ENCODE measurements at regions not wholly inside any gene's neighbourhood (a gene's known extent, or its start where the extent isn't known, plus 50 kb on each side); places are given as distances from the start of the nearest gene placed in this dataset.

DNA sequence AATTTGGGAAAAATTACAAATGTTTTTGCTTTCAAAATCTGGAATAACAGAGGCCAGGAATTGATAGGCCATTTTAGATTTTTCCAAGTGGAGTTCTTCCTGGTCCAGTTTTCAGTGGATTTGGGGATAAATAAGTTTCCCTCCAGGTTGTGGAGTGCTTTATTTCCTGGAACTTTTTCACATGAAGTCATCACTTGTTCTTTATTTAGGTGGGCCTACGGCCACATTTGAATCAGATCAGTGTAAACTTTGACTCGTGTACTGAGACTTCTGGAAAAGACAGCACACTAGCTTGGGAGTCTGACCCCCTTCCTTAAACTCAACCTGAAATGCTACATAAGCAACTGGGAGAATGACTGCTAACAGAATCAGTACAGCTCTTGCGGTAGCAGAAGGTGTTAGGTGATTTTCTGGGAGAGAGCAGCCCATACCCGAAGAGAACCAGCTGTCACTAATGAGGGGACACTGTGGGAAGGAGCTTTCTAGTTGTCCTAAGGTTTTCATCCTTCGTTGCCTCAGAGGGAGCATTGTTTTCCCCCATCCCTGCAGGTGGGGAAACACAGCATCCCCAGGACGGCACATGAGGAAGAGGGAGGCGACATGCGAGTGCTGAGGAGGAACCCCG is 235.2 kb upstream of the FAT1 start:
- H2AK5ac ChIP-seq (ENCODE audit: low read depth, low read length): no peak overlapping the region
- H3K4me1 ChIP-seq (replicated peaks in 1 of 4; ENCODE audit: control insufficient read depth in 3 of 4, insufficient read depth in 4 of 4, low read length in 3 of 4): no peaks in the 10 kb centered on the region; a peak in 1 of 7 replicates
- no peak overlapping the region for H3K56ac ChIP-seq (replicated peaks; ENCODE audit: insufficient read length, low read depth, low read length)
- no peak overlapping the region for H2BK20ac ChIP-seq (ENCODE audit: low read length)
- no peak overlapping the region for H4K8ac ChIP-seq (ENCODE audit: extremely low read depth, insufficient read depth, low read length)
- DNase-seq (ENCODE audit: low read depth in 1 of 2, low spot score in 2 of 2) (no peak), FAIRE-seq (no peak)
- no peak overlapping the region for H2BK5ac ChIP-seq (ENCODE audit: low read depth, low read length)
- H3K9me3 ChIP-seq (ENCODE audit: insufficient read depth in 2 of 2, low read depth in 1 of 2, low read length in 1 of 2): peaks cover 0 to 4% of the 10 kb centered on the region in 2 experiments; a peak in 1 of 4 replicates
- no peak overlapping the region for H2AFZ ChIP-seq (ENCODE audit: low read length)
- CTCF ChIA-PET (ENCODE audit: partially characterized antibody): no interaction called here
- H3K4me2 ChIP-seq (ENCODE audit: insufficient read depth in 1 of 2, low read depth in 2 of 2, low read length in 2 of 2): no peak overlapping the region
- H3K36me3 ChIP-seq (ENCODE audit: control insufficient read depth in 2 of 4, insufficient read depth in 4 of 4, low read length in 3 of 4): no peaks in the 10 kb centered on the region
- WGBS, 2 experiments (ENCODE audit: extremely low coverage in 1 of 2, insufficient coverage in 1 of 2, insufficient read length in 1 of 2, insufficient replicate concordance in 2 of 2, low coverage in 1 of 2, low lambda C conversion rate in 2 of 2, missing lambda C conversion rate in 1 of 2): 79% methylated on average over 9 of the region's 9 CpGs; no CpG with 5 or more reads in 1 of the 2 experiments
- no peak overlapping the region for H2BK12ac ChIP-seq (ENCODE audit: low read depth, low read length)
- H3K79me2 ChIP-seq (ENCODE audit: control insufficient read depth in 1 of 2, insufficient read depth in 2 of 2, low read length in 2 of 2): no peaks in the 10 kb centered on the region
- H2BK15ac ChIP-seq (ENCODE audit: low read length): no peak overlapping the region
- no peak overlapping the region for H3K18ac ChIP-seq (ENCODE audit: extremely low read depth, low read length)
- no peak overlapping the region for H3K27ac ChIP-seq (ENCODE audit: low read depth, low read length)
- no peak overlapping the region for H3K4me3 ChIP-seq (ENCODE audit: extremely low read depth in 1 of 4, insufficient read depth in 2 of 4, low read depth in 3 of 4, low read length in 4 of 4)
- POLR2A ChIA-PET (ENCODE audit: partially characterized antibody): no interaction called here
- no peaks in the 10 kb centered on the region for H3K79me1 ChIP-seq (ENCODE audit: low read depth, low read length)
- no peak overlapping the region for H4K5ac ChIP-seq (ENCODE audit: insufficient read length, low read depth, low read length)
- H3K23me2 ChIP-seq (ENCODE audit: low read depth, low read length): no peaks in the 10 kb centered on the region
- no peak overlapping the region for H4K91ac ChIP-seq (replicated peaks; ENCODE audit: insufficient read length, low read length)
- H3K27me3 ChIP-seq (replicated peaks in 1 of 4; ENCODE audit: control insufficient read depth in 3 of 4, extremely low read depth in 1 of 4, insufficient read depth in 3 of 4, low read length in 3 of 4): no peaks in the 10 kb centered on the region
- no peak overlapping the region for H3K9ac ChIP-seq (replicated peaks in 1 of 4; ENCODE audit: extremely low read depth in 1 of 4, low read depth in 3 of 4, low read length in 3 of 4)
- no peak overlapping the region for H3K23ac ChIP-seq (ENCODE audit: insufficient read length)
- no peak overlapping the region for H2BK120ac ChIP-seq (replicated peaks; ENCODE audit: low read depth, low read length)
- TF ChIP-seq JUND (IDR thresholded peaks at IDR 0.05; ENCODE audit: low read length): no peak
- TF ChIP-seq FOSL1 (IDR thresholded peaks at IDR 0.05; ENCODE audit: insufficient read depth, low read depth, low read length): no peak
- TF ChIP-seq SIX5 (IDR thresholded peaks at IDR 0.05; ENCODE audit: low read depth, low read length): no peak
- no peak for TF ChIP-seq CBX5 (IDR thresholded peaks at IDR 0.05; ENCODE audit: low read depth, low read length)
- no peak for TF ChIP-seq CREB1 (IDR thresholded peaks at IDR 0.05)
- no peak overlapping the region for H3K4ac ChIP-seq (replicated peaks; ENCODE audit: insufficient read length, low read depth, low read length)
- no peak overlapping the region for H3K14ac ChIP-seq (ENCODE audit: insufficient read length)
- H4K20me1 ChIP-seq (replicated peaks in 1 of 2; ENCODE audit: control insufficient read depth in 1 of 2, insufficient read depth in 2 of 2, low read length in 2 of 2): no peaks in the 10 kb centered on the region

All from H1 (cell line).